ENCODE measurements at regions not wholly inside any gene's neighbourhood (a gene's known extent, or its start where the extent isn't known, plus 50 kb on each side); places are given as distances from the start of the nearest gene placed in this dataset.

DNA sequence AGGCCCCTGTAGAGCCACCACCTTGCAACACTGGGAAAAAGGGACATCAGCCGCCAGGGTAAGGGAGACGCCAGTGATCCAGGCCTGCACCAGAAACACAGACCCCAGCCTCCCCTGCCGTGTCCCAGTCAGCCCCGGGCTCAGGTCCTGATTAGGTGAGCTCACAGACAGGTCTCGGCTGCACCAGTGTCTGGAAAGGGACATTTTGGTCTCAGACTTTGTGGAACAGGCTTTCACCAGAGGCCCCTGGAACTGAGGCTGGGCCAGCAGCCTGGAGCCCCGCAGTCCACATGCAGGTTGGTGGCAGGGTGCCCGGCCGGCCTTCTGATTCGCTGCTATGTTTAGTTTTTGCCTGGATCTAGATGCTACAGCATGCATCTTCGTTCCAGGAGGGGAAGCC is 369.0 kb upstream of the IRX4 start:
- no peaks in the 10 kb centered on the region for H3K36me3 Mint-ChIP-seq (ENCODE audit: unreplicated experiment)
- peaks cover 24% of the 10 kb centered on the region for H3K9me3 Mint-ChIP-seq (ENCODE audit: unreplicated experiment)
- no peak for TF ChIP-seq CTCF (IDR thresholded peaks at IDR 0.05)
- no peak overlapping the region for H3K4me3 Mint-ChIP-seq (ENCODE audit: unreplicated experiment)
- no peak for DNase-seq (ENCODE audit: extremely low spot score, unreplicated experiment)
- no peak overlapping the region for H3K27ac Mint-ChIP-seq (ENCODE audit: unreplicated experiment)
- H3K4me1 Mint-ChIP-seq (ENCODE audit: unreplicated experiment) = no peaks in the 10 kb centered on the region
- H3K27me3 Mint-ChIP-seq (ENCODE audit: unreplicated experiment) = no peaks in the 10 kb centered on the region

DNA sequence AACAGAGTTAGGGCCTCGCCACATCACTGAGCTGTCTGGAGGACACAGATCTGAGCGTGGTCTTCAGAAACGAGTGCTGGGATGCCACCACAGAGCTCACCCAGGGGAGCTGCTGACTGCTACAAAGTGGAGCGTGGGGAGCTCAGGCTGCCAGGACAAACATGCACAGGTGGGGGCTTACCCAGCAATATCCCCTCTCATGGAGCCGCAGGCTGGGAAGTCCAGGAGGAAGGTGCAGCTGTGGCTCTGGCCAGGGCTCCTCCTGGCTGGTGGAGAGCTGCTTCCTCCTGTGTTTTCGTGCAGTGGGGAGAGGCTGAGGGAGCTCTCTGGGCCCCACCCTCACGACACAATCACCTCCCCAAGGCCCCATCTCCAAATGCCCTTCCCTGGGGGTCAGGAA is 368.6 kb upstream of the IRX4 start:
- Mint-ChIP-seq H3K27me3 (ENCODE audit: unreplicated experiment) (no peaks in the 10 kb centered on the region), H3K4me1 (ENCODE audit: unreplicated experiment) (no peaks in the 10 kb centered on the region), H3K4me3 (ENCODE audit: unreplicated experiment) (no peak overlapping the region), H3K9me3 (ENCODE audit: unreplicated experiment) (peaks cover 28% of the 10 kb centered on the region), H3K36me3 (ENCODE audit: unreplicated experiment) (no peaks in the 10 kb centered on the region), H3K27ac (ENCODE audit: unreplicated experiment) (no peak overlapping the region)
- DNase-seq (ENCODE audit: extremely low spot score, unreplicated experiment) = no peak
- no peak for TF ChIP-seq CTCF (IDR thresholded peaks at IDR 0.05)

GRCh38 chr5:2250365-2250950 is 367.7 kb upstream of the IRX4 start:
- H3K27ac Mint-ChIP-seq (ENCODE audit: unreplicated experiment) = no peak overlapping the region
- peaks cover 31% of the 10 kb centered on the region for H3K9me3 Mint-ChIP-seq (ENCODE audit: unreplicated experiment)
- no peak overlapping the region for H3K4me3 Mint-ChIP-seq (ENCODE audit: unreplicated experiment)
- H3K4me1 Mint-ChIP-seq (ENCODE audit: unreplicated experiment) = no peaks in the 10 kb centered on the region
- no peak for DNase-seq (ENCODE audit: extremely low spot score, unreplicated experiment)
- H3K27me3 Mint-ChIP-seq (ENCODE audit: unreplicated experiment) = no peaks in the 10 kb centered on the region
- H3K36me3 Mint-ChIP-seq (ENCODE audit: unreplicated experiment) = no peaks in the 10 kb centered on the region
- no peak for TF ChIP-seq CTCF (IDR thresholded peaks at IDR 0.05)

GRCh38 chr5:2249442-2249841 is 366.7 kb upstream of the IRX4 start:
- Mint-ChIP-seq H3K27ac (ENCODE audit: unreplicated experiment) (no peak overlapping the region), H3K27me3 (ENCODE audit: unreplicated experiment) (no peaks in the 10 kb centered on the region), H3K36me3 (ENCODE audit: unreplicated experiment) (no peaks in the 10 kb centered on the region), H3K4me1 (ENCODE audit: unreplicated experiment) (no peaks in the 10 kb centered on the region), H3K9me3 (ENCODE audit: unreplicated experiment) (peaks cover 38% of the 10 kb centered on the region), H3K4me3 (ENCODE audit: unreplicated experiment) (no peak overlapping the region)
- no peak for DNase-seq (ENCODE audit: extremely low spot score, unreplicated experiment)
- TF ChIP-seq CTCF (IDR thresholded peaks at IDR 0.05) = no peak

GRCh38 chr5:2249026-2249425 is 366.3 kb upstream of the IRX4 start:
- DNase-seq (ENCODE audit: extremely low spot score, unreplicated experiment) = no peak
- H3K4me3 Mint-ChIP-seq (ENCODE audit: unreplicated experiment) = no peak overlapping the region
- H3K36me3 Mint-ChIP-seq (ENCODE audit: unreplicated experiment) = no peaks in the 10 kb centered on the region
- H3K27ac Mint-ChIP-seq (ENCODE audit: unreplicated experiment) = no peak overlapping the region
- peaks cover 41% of the 10 kb centered on the region for H3K9me3 Mint-ChIP-seq (ENCODE audit: unreplicated experiment)
- TF ChIP-seq CTCF (IDR thresholded peaks at IDR 0.05) = no peak
- no peaks in the 10 kb centered on the region for H3K4me1 Mint-ChIP-seq (ENCODE audit: unreplicated experiment)
- H3K27me3 Mint-ChIP-seq (ENCODE audit: unreplicated experiment) = no peaks in the 10 kb centered on the region
